ENCODE measurements at regions not wholly inside any gene's neighbourhood (a gene's known extent, or its start where the extent isn't known, plus 50 kb on each side); places are given as distances from the start of the nearest gene placed in this dataset.
"Not testable (repeated sequence)": the region's sequence is repeated elsewhere in the genome, so short reads cannot be mapped to it uniquely, and the experiment has no call there.

DNA sequence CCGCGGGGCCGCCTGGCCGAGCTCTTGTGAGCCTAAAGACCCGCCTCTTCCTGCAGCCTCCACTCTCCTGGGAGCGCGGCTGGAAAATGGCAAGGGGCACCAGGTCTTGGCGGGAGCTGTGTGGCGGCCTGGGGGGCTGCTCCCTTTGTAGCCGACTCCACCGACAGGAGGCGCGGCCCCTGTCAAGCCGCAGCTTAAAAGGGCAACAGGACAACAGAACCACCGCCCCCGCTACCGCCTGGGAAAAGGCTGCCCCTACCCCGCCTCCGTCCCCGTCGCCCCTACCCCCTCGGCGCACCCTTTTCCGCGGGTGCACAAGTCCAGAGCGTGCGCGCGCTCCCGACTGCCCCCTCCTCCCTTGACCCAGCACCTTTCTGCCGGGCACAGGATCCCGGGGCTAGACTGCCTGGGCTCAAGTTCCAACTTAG, 60.3 kb downstream of the GOLGA8K start:
- DNase-seq; H3K27ac Mint-ChIP-seq; POLR2A ChIA-PET; H3K36me3 Mint-ChIP-seq (ENCODE audit: low read depth); H3K4me1 Mint-ChIP-seq (ENCODE audit: low read depth); H3K27me3 Mint-ChIP-seq (ENCODE audit: low read depth); CTCF ChIA-PET; H3K4me3 Mint-ChIP-seq; H3K9me3 Mint-ChIP-seq (ENCODE audit: insufficient read depth): not testable (repeated sequence)
- ATAC-seq, result peak; percentile 27

DNA sequence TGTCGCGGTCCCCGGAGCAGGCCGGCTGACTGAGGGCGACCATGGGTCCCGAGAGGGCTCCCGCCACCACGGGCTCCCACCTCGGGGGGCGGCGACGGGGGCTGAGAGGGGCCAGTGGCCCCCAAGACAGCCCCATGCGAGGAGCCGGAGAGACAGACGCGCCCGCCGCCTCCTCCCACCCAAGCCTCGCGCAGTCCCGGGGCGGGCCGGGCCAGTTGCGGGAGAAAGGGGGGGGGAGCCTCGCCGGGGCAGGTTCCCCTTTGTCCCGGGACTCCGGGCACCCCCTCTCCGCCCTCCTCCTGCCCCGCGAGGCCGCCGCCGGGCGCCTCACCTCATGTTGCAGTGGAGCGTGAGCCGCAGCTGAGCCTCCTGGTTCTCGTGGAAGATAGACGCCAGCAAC, 60.8 kb downstream of the GOLGA8K start:
- H3K4me1 Mint-ChIP-seq (ENCODE audit: low read depth); H3K9me3 Mint-ChIP-seq (ENCODE audit: insufficient read depth); ATAC-seq; H3K36me3 Mint-ChIP-seq (ENCODE audit: low read depth); POLR2A ChIA-PET; H3K27ac Mint-ChIP-seq; DNase-seq; H3K4me3 Mint-ChIP-seq; H3K27me3 Mint-ChIP-seq (ENCODE audit: low read depth); CTCF ChIA-PET: not testable (repeated sequence)

- H3K36me3 Mint-ChIP-seq (ENCODE audit: low read depth); DNase-seq; ATAC-seq; H3K27me3 Mint-ChIP-seq (ENCODE audit: low read depth); H3K4me3 Mint-ChIP-seq; H3K27ac Mint-ChIP-seq; CTCF ChIA-PET; H3K9me3 Mint-ChIP-seq (ENCODE audit: insufficient read depth); H3K4me1 Mint-ChIP-seq (ENCODE audit: low read depth); POLR2A ChIA-PET: not testable (repeated sequence)
These were observed 61.6 kb downstream of the GOLGA8K start for GRCh38 chr15:32341530-32341929.

- H3K36me3 Mint-ChIP-seq (ENCODE audit: low read depth); DNase-seq; H3K9me3 Mint-ChIP-seq (ENCODE audit: insufficient read depth); H3K4me1 Mint-ChIP-seq (ENCODE audit: low read depth); H3K27me3 Mint-ChIP-seq (ENCODE audit: low read depth); H3K4me3 Mint-ChIP-seq; ATAC-seq; H3K27ac Mint-ChIP-seq; CTCF ChIA-PET; POLR2A ChIA-PET: not testable (repeated sequence)
These were observed 66.3 kb downstream of the GOLGA8K start for GRCh38 chr15:32336804-32337203.

DNA sequence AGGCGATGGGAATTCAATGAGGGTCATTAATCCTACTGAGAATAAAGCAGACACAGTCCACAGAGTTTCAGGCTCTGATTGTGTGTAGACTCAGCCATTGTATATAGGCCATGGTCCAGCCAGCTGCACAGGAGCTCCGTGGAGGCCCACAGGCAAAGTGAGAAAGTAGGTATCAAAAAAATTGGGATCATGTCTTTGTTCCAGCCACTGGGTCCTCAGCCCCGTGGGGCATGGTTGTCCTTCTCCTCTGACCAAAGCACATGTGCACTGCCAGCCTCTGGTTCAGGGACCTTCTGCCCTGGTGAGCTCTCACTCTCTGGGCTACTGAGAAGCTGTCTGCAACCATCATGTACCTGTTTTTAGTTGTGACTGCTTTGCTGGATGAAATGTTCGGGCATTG, 79.7 kb downstream of the GOLGA8K start:
- POLR2A ChIA-PET; DNase-seq; H3K4me3 Mint-ChIP-seq; H3K36me3 Mint-ChIP-seq (ENCODE audit: low read depth); H3K27ac Mint-ChIP-seq; CTCF ChIA-PET; H3K27me3 Mint-ChIP-seq (ENCODE audit: low read depth); H3K4me1 Mint-ChIP-seq (ENCODE audit: low read depth); H3K9me3 Mint-ChIP-seq (ENCODE audit: insufficient read depth); ATAC-seq: not testable (repeated sequence)

GRCh38 chr15:32319247-32319646, 83.8 kb downstream of the GOLGA8K start:
- DNase-seq; CTCF ChIA-PET; H3K36me3 Mint-ChIP-seq (ENCODE audit: low read depth); H3K4me1 Mint-ChIP-seq (ENCODE audit: low read depth); ATAC-seq; H3K9me3 Mint-ChIP-seq (ENCODE audit: insufficient read depth); H3K27me3 Mint-ChIP-seq (ENCODE audit: low read depth); POLR2A ChIA-PET; H3K4me3 Mint-ChIP-seq; H3K27ac Mint-ChIP-seq: not testable (repeated sequence)

GRCh38 chr15:32316482-32316881, 86.6 kb downstream of the GOLGA8K start:
- H3K27ac Mint-ChIP-seq; H3K4me3 Mint-ChIP-seq; H3K36me3 Mint-ChIP-seq (ENCODE audit: low read depth); H3K4me1 Mint-ChIP-seq (ENCODE audit: low read depth); POLR2A ChIA-PET; CTCF ChIA-PET; ATAC-seq; DNase-seq; H3K9me3 Mint-ChIP-seq (ENCODE audit: insufficient read depth); H3K27me3 Mint-ChIP-seq (ENCODE audit: low read depth): not testable (repeated sequence)

GRCh38 chr15:32315079-32315939, 87.8 kb downstream of the GOLGA8K start:
- H3K36me3 Mint-ChIP-seq (ENCODE audit: low read depth); CTCF ChIA-PET: not testable (repeated sequence)

DNA sequence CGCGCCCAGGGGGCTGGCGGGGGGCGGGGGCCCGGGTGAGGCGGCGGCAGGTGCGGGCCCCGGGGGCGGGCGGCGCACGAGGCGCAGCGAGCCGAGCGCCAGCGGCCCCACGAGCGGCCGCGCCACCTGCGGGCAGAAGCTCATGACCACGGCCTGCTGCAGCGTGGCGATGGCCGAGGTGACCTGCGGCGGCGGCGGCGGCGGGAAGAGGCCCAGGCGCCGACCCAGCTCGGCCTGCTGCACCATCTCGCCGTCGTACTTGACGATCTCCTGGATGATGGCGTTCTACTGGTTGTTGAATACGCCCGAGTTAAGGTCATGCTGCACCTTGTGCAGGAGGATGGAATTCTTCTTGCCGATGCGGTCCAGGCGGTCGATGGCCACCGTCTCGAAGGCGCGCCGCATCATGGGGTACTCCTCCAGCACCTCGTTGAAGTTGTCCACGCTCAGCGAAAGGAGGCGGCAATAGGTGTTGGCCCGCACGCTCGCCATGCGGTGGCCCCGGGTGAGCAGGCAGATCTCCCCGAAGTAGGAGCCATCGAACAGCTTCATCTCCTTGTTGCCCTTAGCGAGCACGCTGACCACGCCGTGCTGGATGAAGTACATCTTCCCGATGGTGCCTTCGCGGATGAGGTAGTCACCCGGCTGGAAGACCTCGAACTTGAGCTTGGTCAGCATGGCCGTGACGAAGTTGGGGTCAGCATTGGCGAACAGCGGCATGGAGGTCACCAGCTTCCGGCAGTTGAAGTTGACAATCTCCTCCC, 89.5 kb downstream of the GOLGA8K start:
- H3K36me3 Mint-ChIP-seq (ENCODE audit: low read depth); POLR2A ChIA-PET; H3K27ac Mint-ChIP-seq; H3K27me3 Mint-ChIP-seq (ENCODE audit: low read depth); ATAC-seq; CTCF ChIA-PET; H3K4me1 Mint-ChIP-seq (ENCODE audit: low read depth); H3K4me3 Mint-ChIP-seq; DNase-seq; H3K9me3 Mint-ChIP-seq (ENCODE audit: insufficient read depth): not testable (repeated sequence)

More at GRCh38 chr15:32315079-32315939, 87.8 kb downstream of the GOLGA8K start:
- DNase-seq; H3K9me3 Mint-ChIP-seq (ENCODE audit: insufficient read depth); H3K4me1 Mint-ChIP-seq (ENCODE audit: low read depth); H3K27me3 Mint-ChIP-seq (ENCODE audit: low read depth); POLR2A ChIA-PET; H3K4me3 Mint-ChIP-seq; H3K27ac Mint-ChIP-seq: not testable (repeated sequence)
- ATAC-seq, result peak; percentile 42

- H3K4me3 Mint-ChIP-seq; H3K36me3 Mint-ChIP-seq (ENCODE audit: low read depth); H3K27ac Mint-ChIP-seq; ATAC-seq; CTCF ChIA-PET; DNase-seq; H3K4me1 Mint-ChIP-seq (ENCODE audit: low read depth); H3K27me3 Mint-ChIP-seq (ENCODE audit: low read depth); POLR2A ChIA-PET; H3K9me3 Mint-ChIP-seq (ENCODE audit: insufficient read depth): not testable (repeated sequence)
These were observed 90.4 kb downstream of the GOLGA8K start for GRCh38 chr15:32312721-32313120.

DNA sequence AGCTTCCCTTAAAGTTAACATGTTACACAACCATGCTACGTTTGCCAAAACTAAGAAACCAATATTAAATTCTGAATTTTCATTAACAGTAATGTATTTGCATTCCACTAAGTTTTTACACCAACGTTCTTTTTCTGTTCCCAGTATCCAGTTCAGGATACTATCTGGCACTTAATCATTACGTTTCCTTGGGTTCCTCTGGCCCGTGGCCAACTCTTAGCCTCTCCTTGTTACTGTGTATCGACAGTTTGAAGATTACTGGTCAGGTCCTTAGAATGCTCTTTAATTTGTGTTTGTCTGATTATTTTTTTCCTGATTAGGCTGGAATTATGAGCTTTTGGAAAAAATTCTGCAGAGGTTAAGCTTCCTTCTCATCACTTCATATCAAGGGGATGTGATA, 95.5 kb downstream of the GOLGA8K start:
- H3K27ac Mint-ChIP-seq; H3K9me3 Mint-ChIP-seq (ENCODE audit: insufficient read depth); ATAC-seq; H3K4me3 Mint-ChIP-seq; H3K36me3 Mint-ChIP-seq (ENCODE audit: low read depth); CTCF ChIA-PET; H3K27me3 Mint-ChIP-seq (ENCODE audit: low read depth); POLR2A ChIA-PET; DNase-seq; H3K4me1 Mint-ChIP-seq (ENCODE audit: low read depth): not testable (repeated sequence)

- DNase-seq; H3K27ac Mint-ChIP-seq; H3K4me1 Mint-ChIP-seq (ENCODE audit: low read depth); H3K27me3 Mint-ChIP-seq (ENCODE audit: low read depth); H3K36me3 Mint-ChIP-seq (ENCODE audit: low read depth); H3K4me3 Mint-ChIP-seq; H3K9me3 Mint-ChIP-seq (ENCODE audit: insufficient read depth); CTCF ChIA-PET; POLR2A ChIA-PET: not testable (repeated sequence)
- ATAC-seq, result peak; percentile 92
These were observed 126.8 kb downstream of the GOLGA8K start for GRCh38 chr15:32276200-32276830.
